ENCODE measurements at regions not wholly inside any gene's neighbourhood (a gene's known extent, or its start where the extent isn't known, plus 50 kb on each side); places are given as distances from the start of the nearest gene placed in this dataset.

GRCh38 chr5:91742550-91742949 is 359.4 kb upstream of the ARRDC3 start:
- TF ChIP-seq, protein P1, sequence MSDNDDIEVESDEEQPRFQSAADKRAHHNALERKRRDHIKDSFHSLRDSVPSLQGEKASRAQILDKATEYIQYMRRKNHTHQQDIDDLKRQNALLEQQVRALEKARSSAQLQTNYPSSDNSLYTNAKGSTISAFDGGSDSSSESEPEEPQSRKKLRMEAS (IDR thresholded peaks at IDR 0.05) = no peak
- TF ChIP-seq EP300 (IDR thresholded peaks at IDR 0.05; ENCODE audit: borderline replicate concordance) (no peak), RAD21 (IDR thresholded peaks at IDR 0.05; ENCODE audit: low read depth) (no peak), NFIC (IDR thresholded peaks at IDR 0.05) (no peak), TAF1 (IDR thresholded peaks at IDR 0.05; ENCODE audit: low read depth) (no peak), CREB1 (IDR thresholded peaks at IDR 0.05; ENCODE audit: low read depth) (no peak), EGR1 (IDR thresholded peaks at IDR 0.05) (no peak), ZBTB7A (IDR thresholded peaks at IDR 0.05; ENCODE audit: low read depth) (no peak), YY1 (IDR thresholded peaks at IDR 0.05; ENCODE audit: low read depth) (no peak), REST (IDR thresholded peaks at IDR 0.05; ENCODE audit: low read depth) (no peak), CEBPB (IDR thresholded peaks at IDR 0.05) (no peak)
